ENCODE measurements at regions not wholly inside any gene's neighbourhood (a gene's known extent, or its start where the extent isn't known, plus 50 kb on each side); places are given as distances from the start of the nearest gene placed in this dataset.
"Not testable (repeated sequence)": the region's sequence is repeated elsewhere in the genome, so short reads cannot be mapped to it uniquely, and the experiment has no call there.

- no peak overlapping the region for H2BK5ac ChIP-seq (ENCODE audit: low read length)
- peaks cover 0 to 6% (median 0%) of the 10 kb centered on the region in 3 experiments for H3K27me3 ChIP-seq (ENCODE audit: control insufficient read depth in 3 of 3, insufficient read depth in 3 of 3, low read depth in 1 of 3, low read length in 3 of 3)
- DNase-seq (ENCODE audit: low spot score) = no peak
- WGBS, 2 donors (ENCODE audit: extremely low coverage in 2 of 2, insufficient read length in 2 of 2, insufficient replicate concordance in 1 of 2) = no CpG with 5 or more reads among the region's 2 CpGs
- H3K4me2 ChIP-seq (ENCODE audit: insufficient read depth, low read length, poor library complexity, severe bottlenecking) = no peak overlapping the region
- H3K4me3 ChIP-seq (ENCODE audit: low read length in 2 of 2) = no peak overlapping the region
- no peak overlapping the region for H2AFZ ChIP-seq (ENCODE audit: low read length)
- H2BK12ac ChIP-seq (ENCODE audit: low read length) = no peak overlapping the region
- H2BK120ac ChIP-seq (ENCODE audit: low read depth, low read length) = no peak overlapping the region
- H2AK5ac ChIP-seq (ENCODE audit: low read depth, low read length) = no peak overlapping the region
- H3K27ac ChIP-seq (replicated peaks; ENCODE audit: low read length) = no peak overlapping the region
- H3K4me1 ChIP-seq (ENCODE audit: control insufficient read depth in 2 of 2, insufficient read depth in 1 of 2, low read depth in 1 of 2, low read length in 2 of 2) = peaks cover 4% of the 10 kb centered on the region in 2 donors
- H3K18ac ChIP-seq (ENCODE audit: low read length) = no peak overlapping the region
- H3K23ac ChIP-seq (ENCODE audit: low read depth, low read length, poor library complexity) = no peak overlapping the region
- H3K14ac ChIP-seq (ENCODE audit: low read length) = no peak overlapping the region
- no peak overlapping the region for H3K9ac ChIP-seq (ENCODE audit: low read depth, low read length, poor library complexity)
- no peak overlapping the region for H3K4ac ChIP-seq (ENCODE audit: low read length)
- H4K91ac ChIP-seq (ENCODE audit: low read depth, low read length, poor library complexity) = no peak overlapping the region
- H2BK15ac ChIP-seq (ENCODE audit: low read length) = no peak overlapping the region
- no peak overlapping the region for H4K8ac ChIP-seq (ENCODE audit: low read depth, low read length)
- H3K36me3 ChIP-seq (replicated peaks in 1 of 2; ENCODE audit: control insufficient read depth in 2 of 2, insufficient read depth in 2 of 2, low read length in 2 of 2) = no peaks in the 10 kb centered on the region
- H3K9me3 ChIP-seq (replicated peaks in 1 of 2; ENCODE audit: control insufficient read depth in 2 of 2, insufficient read depth in 1 of 2, low read depth in 1 of 2, low read length in 2 of 2) = no peaks in the 10 kb centered on the region
- no peaks in the 10 kb centered on the region for H3K79me1 ChIP-seq (ENCODE audit: low read depth, low read length)
Observed at GRCh38 chr3:73148206-73148605, 86.7 kb downstream of the EBLN2 start.

GRCh38 chr3:73148682-73149081 lies 87.2 kb downstream of the EBLN2 start:
- no peak overlapping the region for H2AK5ac ChIP-seq (ENCODE audit: low read depth, low read length)

GRCh38 chr3:73150369-73151130 lies 89.1 kb downstream of the EBLN2 start:
- Histone ChIP-seq H3K36me3 (replicated peaks in 1 of 2; ENCODE audit: control insufficient read depth in 2 of 2, insufficient read depth in 2 of 2, low read length in 2 of 2) (no peaks in the 10 kb centered on the region), H4K91ac (ENCODE audit: low read depth, low read length, poor library complexity) (no peak overlapping the region), H2AK5ac (ENCODE audit: low read depth, low read length) (no peak overlapping the region), H2BK120ac (ENCODE audit: low read depth, low read length) (no peak overlapping the region), H2BK12ac (ENCODE audit: low read length) (no peak overlapping the region), H3K9me3 (replicated peaks in 1 of 2; ENCODE audit: control insufficient read depth in 2 of 2, insufficient read depth in 1 of 2, low read depth in 1 of 2, low read length in 2 of 2) (no peaks in the 10 kb centered on the region), H2BK15ac (ENCODE audit: low read length) (no peak overlapping the region), H3K27me3 (ENCODE audit: control insufficient read depth in 3 of 3, insufficient read depth in 3 of 3, low read depth in 1 of 3, low read length in 3 of 3) (no peaks in the 10 kb centered on the region), H4K8ac (ENCODE audit: low read depth, low read length) (no peak overlapping the region), H2BK5ac (ENCODE audit: low read length) (no peak overlapping the region), H3K14ac (ENCODE audit: low read length) (no peak overlapping the region), H2AFZ (ENCODE audit: low read length) (no peak overlapping the region), H3K4ac (ENCODE audit: low read length) (no peak overlapping the region), H3K79me1 (ENCODE audit: low read depth, low read length) (no peaks in the 10 kb centered on the region), H3K4me2 (ENCODE audit: insufficient read depth, low read length, poor library complexity, severe bottlenecking) (no peak overlapping the region), H3K9ac (ENCODE audit: low read depth, low read length, poor library complexity) (no peak overlapping the region), H3K23ac (ENCODE audit: low read depth, low read length, poor library complexity) (no peak overlapping the region), H3K18ac (ENCODE audit: low read length) (no peak overlapping the region), H3K27ac (replicated peaks; ENCODE audit: low read length) (no peak overlapping the region), H3K4me1 (ENCODE audit: control insufficient read depth in 2 of 2, insufficient read depth in 1 of 2, low read depth in 1 of 2, low read length in 2 of 2) (no peaks in the 10 kb centered on the region), H3K4me3 (ENCODE audit: low read length in 2 of 2) (no peak overlapping the region)
- no peak for DNase-seq (ENCODE audit: low spot score)
- WGBS, 2 donors (ENCODE audit: extremely low coverage in 2 of 2, insufficient read length in 2 of 2, insufficient replicate concordance in 1 of 2) = no CpG with 5 or more reads among the region's 5 CpGs

More at GRCh38 chr3:73148682-73149081, 87.2 kb downstream of the EBLN2 start:
- Histone ChIP-seq H2BK12ac (ENCODE audit: low read length) (no peak overlapping the region), H2BK5ac (ENCODE audit: low read length) (no peak overlapping the region), H2BK15ac (ENCODE audit: low read length) (no peak overlapping the region), H3K23ac (ENCODE audit: low read depth, low read length, poor library complexity) (no peak overlapping the region), H3K9me3 (replicated peaks in 1 of 2; ENCODE audit: control insufficient read depth in 2 of 2, insufficient read depth in 1 of 2, low read depth in 1 of 2, low read length in 2 of 2) (no peaks in the 10 kb centered on the region), H3K4me1 (ENCODE audit: control insufficient read depth in 2 of 2, insufficient read depth in 1 of 2, low read depth in 1 of 2, low read length in 2 of 2) (peaks cover 2 to 3% of the 10 kb centered on the region in 2 donors), H3K18ac (ENCODE audit: low read length) (no peak overlapping the region), H4K8ac (ENCODE audit: low read depth, low read length) (no peak overlapping the region), H3K14ac (ENCODE audit: low read length) (no peak overlapping the region), H3K4me2 (ENCODE audit: insufficient read depth, low read length, poor library complexity, severe bottlenecking) (no peak overlapping the region), H3K27me3 (ENCODE audit: control insufficient read depth in 3 of 3, insufficient read depth in 3 of 3, low read depth in 1 of 3, low read length in 3 of 3) (peaks cover 0 to 6% (median 0%) of the 10 kb centered on the region in 3 experiments), H3K9ac (ENCODE audit: low read depth, low read length, poor library complexity) (no peak overlapping the region), H3K27ac (replicated peaks; ENCODE audit: low read length) (no peak overlapping the region), H3K36me3 (replicated peaks in 1 of 2; ENCODE audit: control insufficient read depth in 2 of 2, insufficient read depth in 2 of 2, low read length in 2 of 2) (no peaks in the 10 kb centered on the region), H3K4me3 (ENCODE audit: low read length in 2 of 2) (no peak overlapping the region), H3K79me1 (ENCODE audit: low read depth, low read length) (no peaks in the 10 kb centered on the region), H3K4ac (ENCODE audit: low read length) (no peak overlapping the region), H4K91ac (ENCODE audit: low read depth, low read length, poor library complexity) (no peak overlapping the region), H2AFZ (ENCODE audit: low read length) (no peak overlapping the region), H2BK120ac (ENCODE audit: low read depth, low read length) (no peak overlapping the region)
- no CpG with 5 or more reads among the region's 2 CpGs for WGBS, 2 donors (ENCODE audit: extremely low coverage in 2 of 2, insufficient read length in 2 of 2, insufficient replicate concordance in 1 of 2)
- no peak for DNase-seq (ENCODE audit: low spot score)

DNA sequence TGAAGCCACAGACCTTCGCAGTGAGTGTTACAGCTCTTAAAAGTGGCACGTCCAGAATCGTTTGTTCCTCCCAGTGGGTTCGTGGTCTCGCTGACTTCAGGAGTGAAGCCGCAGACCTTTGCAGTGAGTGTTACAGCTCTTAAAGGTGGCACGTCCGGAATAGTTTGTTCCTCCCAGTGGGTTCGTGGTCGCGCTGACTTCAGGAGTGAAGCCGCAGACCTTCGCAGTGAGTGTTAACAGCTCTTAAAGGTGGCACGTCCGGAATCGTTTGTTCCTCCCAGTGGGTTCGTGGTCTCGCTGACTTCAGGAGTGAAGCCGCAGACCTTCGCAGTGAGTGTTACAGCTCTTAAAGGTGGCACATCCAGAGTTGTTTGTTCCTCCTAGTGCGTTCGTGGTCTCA lies 91.1 kb downstream of the EBLN2 start:
- H3K9me3 ChIP-seq (replicated peaks in 1 of 2; ENCODE audit: control insufficient read depth in 2 of 2, insufficient read depth in 1 of 2, low read depth in 1 of 2, low read length in 2 of 2); H3K36me3 ChIP-seq (replicated peaks in 1 of 2; ENCODE audit: control insufficient read depth in 2 of 2, insufficient read depth in 2 of 2, low read length in 2 of 2); H3K4ac ChIP-seq (ENCODE audit: low read length); H3K79me1 ChIP-seq (ENCODE audit: low read depth, low read length); H2AFZ ChIP-seq (ENCODE audit: low read length); H2BK15ac ChIP-seq (ENCODE audit: low read length); H3K23ac ChIP-seq (ENCODE audit: low read depth, low read length, poor library complexity); H3K14ac ChIP-seq (ENCODE audit: low read length); H3K27me3 ChIP-seq (ENCODE audit: control insufficient read depth in 3 of 3, insufficient read depth in 3 of 3, low read depth in 1 of 3, low read length in 3 of 3); H2BK5ac ChIP-seq (ENCODE audit: low read length); H4K8ac ChIP-seq (ENCODE audit: low read depth, low read length); H2BK12ac ChIP-seq (ENCODE audit: low read length); DNase-seq (ENCODE audit: low spot score); H3K4me1 ChIP-seq (ENCODE audit: control insufficient read depth in 2 of 2, insufficient read depth in 1 of 2, low read depth in 1 of 2, low read length in 2 of 2); H3K27ac ChIP-seq (replicated peaks; ENCODE audit: low read length); H3K18ac ChIP-seq (ENCODE audit: low read length); H2BK120ac ChIP-seq (ENCODE audit: low read depth, low read length); H3K4me2 ChIP-seq (ENCODE audit: insufficient read depth, low read length, poor library complexity, severe bottlenecking); H3K4me3 ChIP-seq (ENCODE audit: low read length in 2 of 2); H3K9ac ChIP-seq (ENCODE audit: low read depth, low read length, poor library complexity); H2AK5ac ChIP-seq (ENCODE audit: low read depth, low read length); H4K91ac ChIP-seq (ENCODE audit: low read depth, low read length, poor library complexity): not testable (repeated sequence)
- WGBS, 2 donors (ENCODE audit: extremely low coverage in 2 of 2, insufficient read length in 2 of 2, insufficient replicate concordance in 1 of 2) = no CpG with 5 or more reads among the region's 22 CpGs

Measured in neuronal stem cell (in vitro differentiated cells).